Spleen (tissue), 7 donors: ENCODE measurements at regions not wholly inside any gene's neighbourhood (a gene's known extent, or its start where the extent isn't known, plus 50 kb on each side); places are given as distances from the start of the nearest gene placed in this dataset.

Experiments used
- POLR2A ChIP-seq, 3 donors: fragments of 450-650 bp; IDR thresholded peaks; one replicate each; pipeline ENCODE4 v1.5.1; 2017; ENCODE audit warnings: antibody characterized with exemption in 3 of 3, mild to moderate bottlenecking in 1 of 3
- TF ChIP-seq, protein P1 (sequence below), 11 experiments: fragments of 200-600 bp in 7 of 11; fragments of 450-650 bp in 4 of 11; sonication (generic) in 4 of 11; IDR thresholded peaks in 8 of 11; conservative IDR thresholded peaks in 3 of 11; 1 replicate in 7 of 11; 2 replicates in 4 of 11; pipeline versions ENCODE4 v1.4.0 to v1.8.0; 2016 to 2021; ENCODE audit warnings: antibody characterized with exemption in 11 of 11, inconsistent platforms in 4 of 11, mild to moderate bottlenecking in 1 of 11
- donor health status: DM: no; HTN: no; CAD: no; lungs with moderate emphysema.
- donor health status: DM: no; HTN: no; CAD: no.
- donor health status: DM: no; HTN: no; CAD: no.

DNA sequence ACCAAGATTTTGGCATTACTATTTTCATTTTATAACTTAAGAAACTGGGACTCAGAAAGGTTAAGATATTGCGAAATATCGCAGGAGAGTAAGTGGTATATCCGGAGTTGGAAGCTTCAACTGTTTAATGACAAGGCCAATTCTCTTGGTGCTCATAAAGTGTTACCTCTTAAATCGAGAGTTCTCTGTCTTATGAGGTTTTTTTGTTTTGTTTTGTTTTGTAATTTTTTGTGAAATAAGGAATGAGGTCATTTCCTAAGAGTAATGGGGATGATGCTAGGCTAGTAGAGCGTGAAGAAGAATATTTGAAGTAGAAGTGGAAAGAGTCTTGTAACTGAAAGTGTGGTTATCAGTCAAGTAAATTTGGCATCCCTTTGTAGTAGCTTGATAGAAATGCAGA lies 183.2 kb upstream of the DAB2 start:
- TF ChIP-seq, protein P1, sequence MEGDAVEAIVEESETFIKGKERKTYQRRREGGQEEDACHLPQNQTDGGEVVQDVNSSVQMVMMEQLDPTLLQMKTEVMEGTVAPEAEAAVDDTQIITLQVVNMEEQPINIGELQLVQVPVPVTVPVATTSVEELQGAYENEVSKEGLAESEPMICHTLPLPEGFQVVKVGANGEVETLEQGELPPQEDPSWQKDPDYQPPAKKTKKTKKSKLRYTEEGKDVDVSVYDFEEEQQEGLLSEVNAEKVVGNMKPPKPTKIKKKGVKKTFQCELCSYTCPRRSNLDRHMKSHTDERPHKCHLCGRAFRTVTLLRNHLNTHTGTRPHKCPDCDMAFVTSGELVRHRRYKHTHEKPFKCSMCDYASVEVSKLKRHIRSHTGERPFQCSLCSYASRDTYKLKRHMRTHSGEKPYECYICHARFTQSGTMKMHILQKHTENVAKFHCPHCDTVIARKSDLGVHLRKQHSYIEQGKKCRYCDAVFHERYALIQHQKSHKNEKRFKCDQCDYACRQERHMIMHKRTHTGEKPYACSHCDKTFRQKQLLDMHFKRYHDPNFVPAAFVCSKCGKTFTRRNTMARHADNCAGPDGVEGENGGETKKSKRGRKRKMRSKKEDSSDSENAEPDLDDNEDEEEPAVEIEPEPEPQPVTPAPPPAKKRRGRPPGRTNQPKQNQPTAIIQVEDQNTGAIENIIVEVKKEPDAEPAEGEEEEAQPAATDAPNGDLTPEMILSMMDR (IDR thresholded peaks at IDR 0.05 in 8 of 11, conservative IDR thresholded peaks at IDR 0.05 in 3 of 11), result no peak
- TF ChIP-seq POLR2A (IDR thresholded peaks at IDR 0.05), result no peak
